ENCODE measurements at regions not wholly inside any gene's neighbourhood (a gene's known extent, or its start where the extent isn't known, plus 50 kb on each side); places are given as distances from the start of the nearest gene placed in this dataset.

DNA sequence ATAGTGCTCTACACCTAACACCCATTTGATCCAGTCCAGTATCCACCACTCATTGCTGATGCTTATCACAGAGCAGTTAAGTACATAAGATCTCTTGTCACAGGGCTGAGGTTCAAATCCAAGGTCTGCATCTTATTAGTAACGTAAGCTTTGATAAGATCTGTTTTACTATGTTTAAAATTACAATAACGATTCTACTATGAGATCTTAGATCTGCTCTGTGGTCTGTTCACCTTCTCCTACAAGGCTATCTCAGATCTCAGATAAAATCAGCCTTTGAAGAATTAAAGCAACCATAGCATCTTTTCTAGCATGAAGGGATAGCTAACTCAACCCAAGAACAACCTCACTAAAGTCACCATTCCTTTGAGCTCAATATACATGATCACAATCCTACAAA, 431.0 kb upstream of the RORB start:
- Histone ChIP-seq H3K27me3 (no peaks in the 10 kb centered on the region), H3K27ac (no peak overlapping the region), H3K9me3 (peaks cover 0 to 6% (median under 1%) of the 10 kb centered on the region in 12 donors), H3K4me1 (no peaks in the 10 kb centered on the region), H3K36me3 (no peaks in the 10 kb centered on the region), H3K4me3 (no peak overlapping the region)
- WGBS, 4 donors = 59 to 77% (median 71%) methylated on average over 2 of the region's 2 CpGs
- DNase-seq (no peak), ATAC-seq (no peak)
- intact Hi-C loops (cut with DNase I) = no loop called here
- TF ChIP-seq POLR2A (IDR thresholded peaks at IDR 0.05) = no peak
- TF ChIP-seq, protein P1, sequence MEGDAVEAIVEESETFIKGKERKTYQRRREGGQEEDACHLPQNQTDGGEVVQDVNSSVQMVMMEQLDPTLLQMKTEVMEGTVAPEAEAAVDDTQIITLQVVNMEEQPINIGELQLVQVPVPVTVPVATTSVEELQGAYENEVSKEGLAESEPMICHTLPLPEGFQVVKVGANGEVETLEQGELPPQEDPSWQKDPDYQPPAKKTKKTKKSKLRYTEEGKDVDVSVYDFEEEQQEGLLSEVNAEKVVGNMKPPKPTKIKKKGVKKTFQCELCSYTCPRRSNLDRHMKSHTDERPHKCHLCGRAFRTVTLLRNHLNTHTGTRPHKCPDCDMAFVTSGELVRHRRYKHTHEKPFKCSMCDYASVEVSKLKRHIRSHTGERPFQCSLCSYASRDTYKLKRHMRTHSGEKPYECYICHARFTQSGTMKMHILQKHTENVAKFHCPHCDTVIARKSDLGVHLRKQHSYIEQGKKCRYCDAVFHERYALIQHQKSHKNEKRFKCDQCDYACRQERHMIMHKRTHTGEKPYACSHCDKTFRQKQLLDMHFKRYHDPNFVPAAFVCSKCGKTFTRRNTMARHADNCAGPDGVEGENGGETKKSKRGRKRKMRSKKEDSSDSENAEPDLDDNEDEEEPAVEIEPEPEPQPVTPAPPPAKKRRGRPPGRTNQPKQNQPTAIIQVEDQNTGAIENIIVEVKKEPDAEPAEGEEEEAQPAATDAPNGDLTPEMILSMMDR (IDR thresholded peaks at IDR 0.05) = no peak

DNA sequence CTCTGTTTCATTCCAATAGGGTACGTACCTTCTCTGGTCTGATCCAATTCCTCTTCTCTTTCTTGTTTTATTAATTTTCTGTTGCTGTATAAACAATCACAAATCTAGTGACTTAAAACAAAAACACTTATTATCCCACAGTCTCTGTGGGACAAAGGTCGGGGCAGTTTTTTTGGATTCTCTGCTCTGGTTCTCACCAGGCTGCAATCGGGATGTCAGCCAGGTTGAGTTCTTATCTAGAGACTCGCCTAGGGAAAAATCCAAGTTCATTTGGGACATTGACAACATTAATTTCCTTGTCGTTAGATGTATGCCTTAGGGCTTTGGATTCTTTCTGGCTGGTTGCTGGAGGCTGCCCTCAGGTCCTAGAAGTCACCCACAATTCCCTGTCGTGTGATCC, 430.5 kb upstream of the RORB start:
- WGBS, 4 donors = 53 to 64% (median 60%) methylated on average over 6 of the region's 6 CpGs
- Histone ChIP-seq H3K36me3 (no peaks in the 10 kb centered on the region), H3K27ac (no peak overlapping the region), H3K27me3 (no peaks in the 10 kb centered on the region), H3K4me1 (no peaks in the 10 kb centered on the region), H3K9me3 (peaks cover 0 to 7% (median 1%) of the 10 kb centered on the region in 12 donors), H3K4me3 (no peak overlapping the region)
- TF ChIP-seq, protein P1 (IDR thresholded peaks at IDR 0.05) = no peak
- no peak for TF ChIP-seq POLR2A (IDR thresholded peaks at IDR 0.05)
- intact Hi-C loops (cut with DNase I) = no loop called here
- ATAC-seq (no peak), DNase-seq (no peak)

DNA sequence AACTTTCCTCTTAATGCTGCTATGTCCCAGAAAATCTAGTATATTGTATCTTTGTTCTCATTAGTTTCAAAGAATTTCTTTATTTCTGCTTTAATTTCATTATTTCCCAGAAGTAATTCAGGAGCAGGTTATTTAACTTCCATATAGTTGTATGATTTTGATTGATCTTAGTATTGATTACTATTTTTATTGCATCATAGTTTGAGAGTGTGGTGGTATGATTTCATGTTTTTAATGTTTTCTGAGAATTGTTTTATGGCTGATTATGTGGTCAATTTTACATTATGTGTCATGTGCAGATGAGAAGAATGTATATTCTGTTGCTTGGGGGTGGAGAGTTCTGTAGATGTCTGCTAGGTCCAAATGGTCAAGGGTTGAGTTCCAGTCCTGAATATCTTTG, 425.6 kb upstream of the RORB start:
- no peak for DNase-seq
- TF ChIP-seq, protein P1 (IDR thresholded peaks at IDR 0.05) = no peak
- no peak for TF ChIP-seq POLR2A (IDR thresholded peaks at IDR 0.05)
- ATAC-seq = no peak
- Histone ChIP-seq H3K27me3 (no peaks in the 10 kb centered on the region), H3K4me3 (no peak overlapping the region), H3K4me1 (no peaks in the 10 kb centered on the region), H3K9me3 (peaks cover 0 to 21% (median 5%) of the 10 kb centered on the region in 12 donors), H3K27ac (no peak overlapping the region), H3K36me3 (no peaks in the 10 kb centered on the region)
- intact Hi-C loops (cut with DNase I) = no loop called here

DNA sequence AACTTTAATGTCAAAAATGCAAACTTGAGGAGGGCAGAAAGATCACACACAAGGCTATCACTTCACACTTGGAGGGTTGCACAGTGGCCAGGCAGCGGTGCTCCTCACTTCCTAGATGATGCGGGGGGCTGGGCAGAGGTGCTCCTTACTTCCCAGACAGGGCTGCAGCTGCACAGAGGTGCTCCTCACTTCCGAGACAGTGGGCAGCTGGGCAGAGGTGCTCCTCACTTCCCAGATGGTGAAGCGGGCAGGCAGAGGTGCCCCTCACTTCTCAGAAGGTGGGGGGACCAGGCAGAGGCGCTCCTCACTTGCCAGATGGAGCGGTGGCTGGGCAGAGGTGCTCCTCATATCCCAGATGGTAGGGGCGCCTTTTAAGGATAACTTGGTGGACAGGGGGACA, 423.2 kb upstream of the RORB start:
- Histone ChIP-seq H3K9me3 (peaks cover 0 to 22% (median 7%) of the 10 kb centered on the region in 12 donors), H3K27me3 (no peaks in the 10 kb centered on the region), H3K36me3 (no peaks in the 10 kb centered on the region), H3K4me3 (no peak overlapping the region), H3K27ac (no peak overlapping the region), H3K4me1 (no peaks in the 10 kb centered on the region)
- DNase-seq = no peak
- TF ChIP-seq, protein P1 (IDR thresholded peaks at IDR 0.05) = no peak
- no peak for TF ChIP-seq POLR2A (IDR thresholded peaks at IDR 0.05)
- intact Hi-C loops (cut with DNase I) = no loop called here
- no peak for ATAC-seq
- WGBS, 4 donors = 81 to 84% (median 82%) methylated on average over 5 to 7 of the region's 7 CpGs

All from heart left ventricle (tissue), 16 donors.